Caco-2 (cell line): ENCODE measurements at regions not wholly inside any gene's neighbourhood (a gene's known extent, or its start where the extent isn't known, plus 50 kb on each side); places are given as distances from the start of the nearest gene placed in this dataset.

Experiments used
- BruUV-seq: library from RNA; stranded (reverse); fragments of 400-500 nt; replicated peaks from 2 replicates; lab custom pipeline; 2021; lab: Mats Ljungman, UMichigan
- CTCF ChIA-PET: fragments of 300-600 bp; sonication (Branson Sonifier 250); formaldehyde crosslinking; loops from one replicate; lab custom pipeline; 2022; ENCODE audit warnings: antibody characterized with exemption; lab: Charles Lee
- POLR2A ChIA-PET: fragments of 300-600 bp; sonication (Branson Sonifier 250); formaldehyde crosslinking; loops from one replicate; lab custom pipeline; 2022; ENCODE audit warnings: antibody characterized with exemption; lab: Charles Lee
- DNase-seq, 2 experiments: peaks; one replicate each; pipeline versions ENCODE4 v3.0.0 to v3.0.0-alpha.2; 2020 to 2022
- H3K27me3 ChIP-seq: replicated peaks from 2 replicates; pipeline ENCODE4 v1.6.0; 2011; ENCODE audit warnings: low read length; ENCODE audit not compliant: control insufficient read depth, insufficient read depth
- H3K36me3 ChIP-seq: 2 replicates; pipeline ENCODE4 v1.5.1; 2011; ENCODE audit warnings: low read length; ENCODE audit not compliant: control insufficient read depth, insufficient read depth
- H3K4me1 ChIP-seq: fragments of 250-450 bp; sonication (Bioruptor Pico); 2 replicates; pipeline ENCODE4 v1.5.1; 2020; ENCODE audit warnings: mild to moderate bottlenecking
- H3K4me3 ChIP-seq: 2 replicates; pipeline ENCODE4 v1.5.1; 2011; ENCODE audit warnings: low read depth, mild to moderate bottlenecking, control low read depth, low read length
- H3K9me3 ChIP-seq: fragments of 250-450 bp; sonication (Bioruptor Pico); 2 replicates; pipeline ENCODE4 v1.5.1; 2020; ENCODE audit warnings: mild to moderate bottlenecking, moderate library complexity
- H3K27ac Mint-ChIP-seq: one replicate; pipeline ENCODE4 v1.8.0; 2022; ENCODE audit warnings: mixed read lengths; ENCODE audit not compliant: unreplicated experiment
- H3K27me3 Mint-ChIP-seq: one replicate; pipeline ENCODE4 v1.8.0; 2022; ENCODE audit warnings: mixed read lengths; ENCODE audit not compliant: insufficient read depth, unreplicated experiment
- H3K36me3 Mint-ChIP-seq: one replicate; pipeline ENCODE4 v1.8.0; 2022; ENCODE audit warnings: mild to moderate bottlenecking, mixed read lengths; ENCODE audit not compliant: insufficient read depth, unreplicated experiment
- H3K4me1 Mint-ChIP-seq: one replicate; pipeline ENCODE4 v1.8.0; 2022; ENCODE audit warnings: low read depth, mixed read lengths; ENCODE audit not compliant: unreplicated experiment
- H3K4me3 Mint-ChIP-seq: one replicate; pipeline ENCODE4 v1.8.0; 2022; ENCODE audit warnings: mild to moderate bottlenecking, moderate library complexity, mixed read lengths; ENCODE audit not compliant: unreplicated experiment
- H3K9me3 Mint-ChIP-seq: one replicate; pipeline ENCODE4 v1.8.0; 2022; ENCODE audit warnings: mixed read lengths; ENCODE audit not compliant: unreplicated experiment
- intact Hi-C: fragments of 100-400 bp; cut with micrococcal nuclease; formaldehyde crosslinking; loops from one replicate; pipeline ENCODE4 v1.10.0; 2022; ENCODE audit not compliant: unreplicated experiment
- TF ChIP-seq, protein P1 (sequence below), 2 experiments: fragments of 200-600 bp in 1 of 2; IDR thresholded peaks; 1 replicate in 1 of 2; 2 replicates in 1 of 2; pipeline versions ENCODE4 v1.5.1 to v1.8.0; 2011 to 2022; ENCODE audit warnings: antibody characterized with exemption in 1 of 2, control low read depth in 1 of 2, inconsistent platforms in 1 of 2, low read depth in 1 of 2, low read length in 1 of 2, mild to moderate bottlenecking in 1 of 2, moderate library complexity in 1 of 2; ENCODE audit not compliant: insufficient read depth in 1 of 2, severe bottlenecking in 1 of 2, unreplicated experiment in 1 of 2

DNA sequence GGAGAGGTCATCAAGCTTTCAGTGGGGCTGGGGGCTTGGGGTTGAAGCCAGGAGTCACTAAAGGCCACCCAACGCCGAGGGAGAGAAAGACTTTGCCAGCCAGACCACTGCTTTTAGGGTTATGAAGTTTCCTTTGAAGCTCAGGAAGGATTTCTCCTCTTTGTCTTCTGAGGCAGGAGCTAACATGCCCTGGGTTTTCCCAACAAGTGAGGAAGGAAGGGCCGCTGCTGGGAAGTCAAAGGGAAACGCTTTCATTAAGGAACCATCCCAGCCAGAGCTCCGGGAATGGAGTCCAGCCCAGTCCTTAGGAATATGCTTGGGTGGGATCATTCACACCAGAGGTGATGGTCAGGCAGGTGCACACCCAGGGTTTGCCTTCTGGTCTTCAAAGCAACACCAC lies 436.9 kb downstream of the PRDM2 start:
- intact Hi-C loops = no loop called here
- no peak overlapping the region for H3K27ac Mint-ChIP-seq

DNA sequence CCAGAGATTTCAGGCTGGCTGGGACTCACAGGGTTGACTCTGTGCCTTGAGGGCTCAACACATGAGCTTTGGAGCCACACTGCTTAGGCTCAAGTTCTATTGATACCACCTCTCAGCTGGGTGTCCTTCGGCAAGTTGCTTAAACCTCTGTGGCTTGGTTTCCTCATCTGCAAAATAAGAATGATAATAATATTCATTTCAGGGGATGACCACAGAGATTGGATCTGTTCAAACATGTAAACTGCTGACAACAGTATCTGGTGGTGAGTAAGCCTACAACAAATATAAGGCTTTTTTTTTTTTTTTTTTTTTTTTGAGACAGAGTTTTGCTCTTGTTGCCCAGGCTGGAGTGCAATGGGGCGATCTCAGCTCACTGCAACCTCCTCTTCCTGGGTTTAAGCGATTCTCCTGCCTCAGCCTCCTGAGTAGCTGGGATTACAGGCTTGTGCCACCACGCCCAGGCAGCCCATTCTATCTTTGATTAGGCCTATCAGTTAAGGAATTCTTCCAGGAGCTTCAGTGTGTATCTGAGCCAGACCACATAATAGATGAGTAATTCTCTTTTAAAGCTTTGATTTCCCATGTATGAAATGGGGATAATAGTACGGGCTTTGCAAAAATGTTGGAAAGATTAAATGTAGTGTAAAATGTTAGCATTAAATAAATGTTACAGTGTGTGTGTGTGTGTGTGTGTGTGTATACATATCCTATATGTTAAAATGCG lies 437.6 kb downstream of the PRDM2 start:
- Mint-ChIP-seq H3K4me3 (no peak overlapping the region), H3K9me3 (no peaks in the 10 kb centered on the region), H3K27me3 (no peaks in the 10 kb centered on the region), H3K36me3 (no peaks in the 10 kb centered on the region), H3K27ac (no peak overlapping the region), H3K4me1 (no peaks in the 10 kb centered on the region)
- no peaks in the 10 kb centered on the region for H3K36me3 ChIP-seq
- H3K4me1 ChIP-seq = no peaks in the 10 kb centered on the region
- BruUV-seq = no TSS peak
- H3K4me3 ChIP-seq = no peak overlapping the region
- intact Hi-C loops = no loop called here
- no peaks in the 10 kb centered on the region for H3K9me3 ChIP-seq
- ChIA-PET POLR2A (no interaction called here), CTCF (no interaction called here)
- no peaks in the 10 kb centered on the region for H3K27me3 ChIP-seq
- TF ChIP-seq, protein P1, sequence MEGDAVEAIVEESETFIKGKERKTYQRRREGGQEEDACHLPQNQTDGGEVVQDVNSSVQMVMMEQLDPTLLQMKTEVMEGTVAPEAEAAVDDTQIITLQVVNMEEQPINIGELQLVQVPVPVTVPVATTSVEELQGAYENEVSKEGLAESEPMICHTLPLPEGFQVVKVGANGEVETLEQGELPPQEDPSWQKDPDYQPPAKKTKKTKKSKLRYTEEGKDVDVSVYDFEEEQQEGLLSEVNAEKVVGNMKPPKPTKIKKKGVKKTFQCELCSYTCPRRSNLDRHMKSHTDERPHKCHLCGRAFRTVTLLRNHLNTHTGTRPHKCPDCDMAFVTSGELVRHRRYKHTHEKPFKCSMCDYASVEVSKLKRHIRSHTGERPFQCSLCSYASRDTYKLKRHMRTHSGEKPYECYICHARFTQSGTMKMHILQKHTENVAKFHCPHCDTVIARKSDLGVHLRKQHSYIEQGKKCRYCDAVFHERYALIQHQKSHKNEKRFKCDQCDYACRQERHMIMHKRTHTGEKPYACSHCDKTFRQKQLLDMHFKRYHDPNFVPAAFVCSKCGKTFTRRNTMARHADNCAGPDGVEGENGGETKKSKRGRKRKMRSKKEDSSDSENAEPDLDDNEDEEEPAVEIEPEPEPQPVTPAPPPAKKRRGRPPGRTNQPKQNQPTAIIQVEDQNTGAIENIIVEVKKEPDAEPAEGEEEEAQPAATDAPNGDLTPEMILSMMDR (IDR thresholded peaks at IDR 0.05; ENCODE audit: insufficient read depth in 1 of 2, low read depth in 1 of 2, low read length in 1 of 2, severe bottlenecking in 1 of 2, unreplicated experiment in 1 of 2) = no peak
- no peak for DNase-seq

More for the DNA sequence above, 436.9 kb downstream of the PRDM2 start:
- TF ChIP-seq, protein P1 (IDR thresholded peaks at IDR 0.05; ENCODE audit: insufficient read depth in 1 of 2, low read depth in 1 of 2, low read length in 1 of 2, severe bottlenecking in 1 of 2, unreplicated experiment in 1 of 2) = no peak
- Mint-ChIP-seq H3K4me1 (no peaks in the 10 kb centered on the region), H3K9me3 (no peaks in the 10 kb centered on the region), H3K27me3 (no peaks in the 10 kb centered on the region), H3K36me3 (no peaks in the 10 kb centered on the region), H3K4me3 (no peak overlapping the region)
- ChIA-PET POLR2A (no interaction called here), CTCF (no interaction called here)
- Histone ChIP-seq H3K36me3 (no peaks in the 10 kb centered on the region), H3K27me3 (no peaks in the 10 kb centered on the region), H3K4me1 (no peaks in the 10 kb centered on the region), H3K9me3 (no peaks in the 10 kb centered on the region), H3K4me3 (no peak overlapping the region)
- no TSS peak for BruUV-seq
- DNase-seq = no peak

DNA sequence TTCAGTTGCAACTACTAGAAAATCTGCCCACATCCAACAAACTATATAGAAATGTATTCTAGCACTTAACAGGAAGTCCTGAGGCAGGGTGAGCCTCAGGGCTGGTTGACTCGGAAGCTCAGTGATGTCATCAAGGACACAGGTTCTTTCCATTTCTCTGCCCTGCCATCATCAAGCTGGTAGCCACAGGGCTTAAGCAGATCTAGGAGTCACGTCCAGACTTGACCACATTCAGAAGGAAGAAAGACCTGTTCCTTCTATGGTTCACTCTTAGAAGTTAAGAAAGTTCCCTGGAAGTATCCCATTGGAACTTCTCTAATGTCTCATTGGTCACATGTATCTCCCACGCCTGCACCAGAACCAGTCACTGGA lies 438.1 kb downstream of the PRDM2 start:
- Mint-ChIP-seq H3K36me3 (no peaks in the 10 kb centered on the region), H3K4me3 (no peak overlapping the region)
- POLR2A ChIA-PET = no interaction called here

More for the DNA sequence above, 438.1 kb downstream of the PRDM2 start:
- no peaks in the 10 kb centered on the region for H3K27me3 Mint-ChIP-seq
- no peaks in the 10 kb centered on the region for H3K4me1 Mint-ChIP-seq
- intact Hi-C loops = no loop called here
- no TSS peak for BruUV-seq
- Histone ChIP-seq H3K4me3 (no peak overlapping the region), H3K9me3 (no peaks in the 10 kb centered on the region), H3K36me3 (no peaks in the 10 kb centered on the region), H3K27me3 (no peaks in the 10 kb centered on the region), H3K4me1 (no peaks in the 10 kb centered on the region)
- CTCF ChIA-PET = no interaction called here
- TF ChIP-seq, protein P1 (IDR thresholded peaks at IDR 0.05; ENCODE audit: insufficient read depth in 1 of 2, low read depth in 1 of 2, low read length in 1 of 2, severe bottlenecking in 1 of 2, unreplicated experiment in 1 of 2) = no peak
- H3K27ac Mint-ChIP-seq = no peak overlapping the region
- DNase-seq = no peak
- no peaks in the 10 kb centered on the region for H3K9me3 Mint-ChIP-seq
